Body of pancreas (tissue), 4 donors: ENCODE measurements at regions not wholly inside any gene's neighbourhood (a gene's known extent, or its start where the extent isn't known, plus 50 kb on each side); places are given as distances from the start of the nearest gene placed in this dataset.
"Not testable (repeated sequence)": the region's sequence is repeated elsewhere in the genome, so short reads cannot be mapped to it uniquely, and the experiment has no call there.

Experiments
- ATAC-seq: fragments of 150-250 bp; one replicate; pipeline ENCODE4 v1.9.1; 2016
- DNase-seq, 4 donors: peaks; one replicate each; pipeline ENCODE4 v3.0.0-alpha.2; 2019
- H3K27ac ChIP-seq, 4 donors: fragments of 200-600 bp; sonication (generic); 1 replicate in 3 of 4; 2 replicates in 1 of 4; pipeline versions ENCODE4 v1.5.1 to v1.6.1; 2016 to 2019; ENCODE audit warnings: mild to moderate bottlenecking in 1 of 4, mixed read lengths in 1 of 4, moderate library complexity in 1 of 4
- H3K27me3 ChIP-seq, 2 donors: fragments of 200-600 bp; sonication (generic); one replicate each; pipeline ENCODE4 v1.6.0; 2016; ENCODE audit warnings: mild to moderate bottlenecking in 1 of 2
- H3K36me3 ChIP-seq, 2 donors: fragments of 200-600 bp; sonication (generic); replicated peaks in 1 of 2; 2 replicates each; pipeline ENCODE4 v1.5.1; 2016; ENCODE audit warnings: low read depth in 2 of 2; ENCODE audit not compliant: insufficient read depth in 1 of 2
- H3K4me1 ChIP-seq: fragments of 200-600 bp; sonication (generic); one replicate; pipeline ENCODE4 v1.6.0; 2016
- H3K4me3 ChIP-seq, 2 donors: fragments of 200-600 bp; sonication (generic); 1 replicate in 1 of 2; 2 replicates in 1 of 2; pipeline ENCODE4 v1.5.1; 2016 to 2019
- H3K9me3 ChIP-seq, 3 donors: fragments of 200-600 bp; sonication (generic); 1 replicate in 2 of 3; 2 replicates in 1 of 3; pipeline ENCODE4 v1.5.1; 2016
- CTCF ChIP-seq, 7 experiments: fragments of 450-650 bp in 4 of 7; fragments of 200-600 bp in 3 of 7; sonication (generic) in 3 of 7; IDR thresholded peaks; one replicate each; pipeline ENCODE4 v1.5.1; 2016 to 2019; ENCODE audit warnings: antibody characterized with exemption in 7 of 7
- POLR2A ChIP-seq, 3 donors: fragments of 450-650 bp; IDR thresholded peaks; one replicate each; pipeline ENCODE4 v1.6.1; 2016; ENCODE audit warnings: antibody characterized with exemption in 3 of 3, mild to moderate bottlenecking in 2 of 3
- WGBS, 2 donors: methylation state at CpG; one replicate each; pipeline ENCODE4 v1.1.5; 2017; 5-methylcytosine and 5-hydroxymethylcytosine counted together
- intact Hi-C: fragments of 100-400 bp; cut with DNase I; formaldehyde crosslinking; loops from one replicate; pipeline ENCODE4 v1.15.1; 2023

GRCh38 chr7:145434811-145435210, 599.0 kb upstream of the TPK1 start:
- DNase-seq = no peak
- intact Hi-C loops = no loop called here
- ATAC-seq = no peak
- TF ChIP-seq CTCF (IDR thresholded peaks at IDR 0.05) (no peak), POLR2A (IDR thresholded peaks at IDR 0.05) (no peak)
- Histone ChIP-seq H3K27ac (no peak overlapping the region), H3K27me3 (no peaks in the 10 kb centered on the region), H3K36me3 (no peaks in the 10 kb centered on the region), H3K4me1 (no peaks in the 10 kb centered on the region), H3K9me3 (no peaks in the 10 kb centered on the region), H3K4me3 (no peak overlapping the region)
- 81 to 88% methylated on average over 7 of the region's 7 CpGs for WGBS, 2 donors

GRCh38 chr7:145431834-145432233, 596.0 kb upstream of the TPK1 start:
- H3K27ac ChIP-seq = no peak overlapping the region
- WGBS, 2 donors = 62 to 65% methylated on average over 1 of the region's 1 CpG
- ATAC-seq (no peak), DNase-seq (no peak)
- intact Hi-C loops = no loop called here
- no peaks in the 10 kb centered on the region for H3K4me1 ChIP-seq
- no peak overlapping the region for H3K4me3 ChIP-seq
- no peaks in the 10 kb centered on the region for H3K36me3 ChIP-seq
- H3K27me3 ChIP-seq = no peaks in the 10 kb centered on the region
- no peaks in the 10 kb centered on the region for H3K9me3 ChIP-seq
- TF ChIP-seq CTCF (IDR thresholded peaks at IDR 0.05) = no peak
- TF ChIP-seq POLR2A (IDR thresholded peaks at IDR 0.05) = no peak

GRCh38 chr7:145418481-145418880, 582.6 kb upstream of the TPK1 start:
- H3K4me1 ChIP-seq, H3K36me3 ChIP-seq, H3K9me3 ChIP-seq, ATAC-seq, H3K4me3 ChIP-seq, H3K27ac ChIP-seq, H3K27me3 ChIP-seq, intact Hi-C loops, DNase-seq: not testable (repeated sequence)
- WGBS, 2 donors = 60 to 76% methylated on average over 3 to 8 of the region's 8 CpGs

GRCh38 chr7:145411066-145411465, 575.2 kb upstream of the TPK1 start:
- no peaks in the 10 kb centered on the region for H3K36me3 ChIP-seq
- DNase-seq (no peak), ATAC-seq (no peak)
- no peak overlapping the region for H3K27ac ChIP-seq
- no peak overlapping the region for H3K4me3 ChIP-seq
- no peaks in the 10 kb centered on the region for H3K4me1 ChIP-seq
- no peaks in the 10 kb centered on the region for H3K9me3 ChIP-seq
- H3K27me3 ChIP-seq = no peaks in the 10 kb centered on the region
- TF ChIP-seq CTCF (IDR thresholded peaks at IDR 0.05) (no peak), POLR2A (IDR thresholded peaks at IDR 0.05) (no peak)
- intact Hi-C loops = no loop called here
- 30 to 33% methylated on average over 3 of the region's 3 CpGs for WGBS, 2 donors

- intact Hi-C loops = no loop called here
- DNase-seq = no peak
- no peak for TF ChIP-seq CTCF (IDR thresholded peaks at IDR 0.05)
- no peak for TF ChIP-seq POLR2A (IDR thresholded peaks at IDR 0.05)
- Histone ChIP-seq H3K27ac (no peak overlapping the region), H3K4me1 (no peaks in the 10 kb centered on the region), H3K36me3 (no peaks in the 10 kb centered on the region), H3K9me3 (peaks cover 0 to 6% (median 0%) of the 10 kb centered on the region in 3 donors), H3K27me3 (no peaks in the 10 kb centered on the region), H3K4me3 (no peak overlapping the region)
- 42 to 60% methylated on average over 1 of the region's 1 CpG for WGBS, 2 donors
- ATAC-seq = no peak
These were observed 562.9 kb upstream of the TPK1 start for GRCh38 chr7:145398758-145399157.
